ENCODE measurements at regions not wholly inside any gene's neighbourhood (a gene's known extent, or its start where the extent isn't known, plus 50 kb on each side); places are given as distances from the start of the nearest gene placed in this dataset.
A peak's percentile ranks its signal among the peaks of the same experiment; 100 is the strongest.

DNA sequence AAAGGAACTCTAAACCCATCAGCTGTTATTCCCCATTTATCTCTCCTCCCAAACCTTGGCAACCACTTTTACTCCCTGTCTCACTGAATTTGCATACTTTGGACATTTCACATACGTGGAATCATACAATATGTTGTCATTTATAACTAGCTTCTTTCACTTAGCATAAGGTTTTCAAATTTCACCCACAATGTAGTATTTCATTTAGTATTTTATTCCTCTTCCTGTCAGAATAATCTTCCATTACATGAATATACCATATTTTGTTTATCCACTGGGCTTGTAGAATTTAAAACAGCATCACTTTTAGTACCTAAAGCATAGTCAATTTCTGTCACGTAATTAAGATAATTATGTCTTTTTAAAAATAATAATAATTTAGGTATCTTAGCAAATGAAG is 55.5 kb upstream of the POU2F1 start:
- H3K4me1 ChIP-seq (ENCODE audit: insufficient read depth, low read length) = peaks cover 24% of the 10 kb centered on the region
- H3K27me3 ChIP-seq (ENCODE audit: insufficient read depth, low read length) = peaks cover 17% of the 10 kb centered on the region
- no peak overlapping the region for H2AFZ ChIP-seq (ENCODE audit: low read depth, low read length)
- no peaks in the 10 kb centered on the region for H3K36me3 ChIP-seq (ENCODE audit: insufficient read depth, low read length)
- H3K4me3 ChIP-seq (ENCODE audit: low read length) = no peak overlapping the region
- H3K9me3 ChIP-seq (ENCODE audit: low read length) = peaks cover 13% of the 10 kb centered on the region

DNA sequence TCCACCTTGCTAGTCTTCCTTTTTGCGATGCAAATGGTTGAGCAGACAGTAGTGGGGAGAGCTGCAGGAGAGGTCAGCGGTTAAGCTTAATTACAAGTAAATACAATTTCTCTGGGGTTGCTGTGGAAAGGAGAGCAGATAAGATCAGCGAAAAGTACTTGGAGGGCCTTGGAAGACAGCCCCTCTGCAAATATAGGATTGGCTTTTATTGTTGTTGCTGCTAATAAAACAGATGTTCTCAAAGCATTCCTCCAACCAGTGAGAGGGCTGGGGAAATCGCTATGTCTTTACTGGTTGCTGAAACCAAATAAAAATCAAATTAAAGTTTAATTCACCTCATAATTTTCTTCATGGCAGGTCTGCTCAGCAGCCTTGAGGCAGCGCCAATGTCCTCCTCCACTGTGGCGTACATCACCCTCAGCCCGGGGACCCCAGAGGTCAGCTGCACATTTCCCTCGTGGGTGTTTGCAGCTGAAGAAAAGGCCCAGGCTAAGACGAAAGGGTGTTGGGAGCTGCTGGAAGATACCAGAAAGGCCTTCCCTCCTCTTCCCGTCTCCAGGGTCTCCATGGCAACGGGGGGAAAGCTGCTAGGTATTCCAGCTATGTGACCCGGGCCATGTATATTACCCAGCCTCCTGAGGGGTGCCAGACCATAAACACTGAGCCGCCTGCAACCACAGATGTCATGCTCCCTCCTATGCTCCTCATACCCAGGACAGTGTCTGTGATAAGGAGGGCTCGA is 54.6 kb upstream of the POU2F1 start:
- peaks cover 13% of the 10 kb centered on the region for H3K9me3 ChIP-seq (ENCODE audit: low read length)
- H2AFZ ChIP-seq (ENCODE audit: low read depth, low read length) = no peak overlapping the region
- H3K36me3 ChIP-seq (ENCODE audit: insufficient read depth, low read length) = no peaks in the 10 kb centered on the region
- H3K27me3 ChIP-seq (ENCODE audit: insufficient read depth, low read length) = peaks cover 19% of the 10 kb centered on the region
- peak overlapping the region; percentile 32 for H3K4me3 ChIP-seq (ENCODE audit: low read length)
- peaks cover 24% of the 10 kb centered on the region for H3K4me1 ChIP-seq (ENCODE audit: insufficient read depth, low read length)

DNA sequence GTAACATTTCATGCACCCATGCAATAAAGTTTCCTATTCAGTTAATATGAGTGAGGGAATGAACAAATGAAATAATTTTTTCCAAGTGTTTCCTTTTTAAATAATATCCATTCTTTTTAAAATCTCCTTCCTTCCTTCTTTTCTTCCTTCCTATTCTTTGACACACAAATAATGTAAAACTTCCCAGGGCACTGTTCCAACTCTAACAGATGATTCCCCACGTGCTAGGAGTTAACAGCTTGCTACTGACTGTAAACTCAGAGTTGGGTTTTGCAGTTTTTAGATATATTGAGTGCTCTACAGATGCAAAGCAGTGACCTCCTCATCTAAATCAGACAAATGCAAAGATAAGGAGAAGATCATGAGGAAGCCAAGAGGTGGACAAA is 54.0 kb upstream of the POU2F1 start:
- Histone ChIP-seq H3K9me3 (ENCODE audit: low read length) (peaks cover 13% of the 10 kb centered on the region), H2AFZ (ENCODE audit: low read depth, low read length) (no peak overlapping the region), H3K27me3 (ENCODE audit: insufficient read depth, low read length) (peaks cover 19% of the 10 kb centered on the region), H3K36me3 (ENCODE audit: insufficient read depth, low read length) (no peaks in the 10 kb centered on the region), H3K4me3 (ENCODE audit: low read length) (no peak overlapping the region), H3K4me1 (ENCODE audit: insufficient read depth, low read length) (peaks cover 24% of the 10 kb centered on the region)

DNA sequence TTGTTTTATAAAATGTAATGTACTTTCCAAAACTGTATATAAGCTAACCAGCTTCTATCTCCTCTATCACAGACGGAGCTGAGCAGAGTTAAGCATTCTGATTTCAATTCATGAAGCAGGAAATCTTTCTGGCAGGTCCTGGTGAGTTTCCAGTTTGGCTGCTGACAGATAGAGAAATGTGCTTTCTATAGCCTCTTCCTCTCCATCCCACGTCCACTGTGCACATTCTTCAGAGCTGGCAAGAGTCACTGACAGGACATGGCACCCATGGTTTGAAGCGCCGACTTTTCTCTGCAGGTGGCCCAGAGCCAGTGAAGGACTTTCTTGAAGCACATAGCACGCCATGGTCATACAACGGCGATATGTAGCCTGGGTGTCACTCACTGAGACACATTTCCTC is 52.3 kb upstream of the POU2F1 start:
- H2AFZ ChIP-seq (ENCODE audit: low read depth, low read length) = no peak overlapping the region
- H3K4me3 ChIP-seq (ENCODE audit: low read length) = no peak overlapping the region
- H3K4me1 ChIP-seq (ENCODE audit: insufficient read depth, low read length) = peaks cover 18% of the 10 kb centered on the region
- peaks cover 19% of the 10 kb centered on the region for H3K27me3 ChIP-seq (ENCODE audit: insufficient read depth, low read length)
- no peaks in the 10 kb centered on the region for H3K36me3 ChIP-seq (ENCODE audit: insufficient read depth, low read length)
- peaks cover 11% of the 10 kb centered on the region for H3K9me3 ChIP-seq (ENCODE audit: low read length)

DNA sequence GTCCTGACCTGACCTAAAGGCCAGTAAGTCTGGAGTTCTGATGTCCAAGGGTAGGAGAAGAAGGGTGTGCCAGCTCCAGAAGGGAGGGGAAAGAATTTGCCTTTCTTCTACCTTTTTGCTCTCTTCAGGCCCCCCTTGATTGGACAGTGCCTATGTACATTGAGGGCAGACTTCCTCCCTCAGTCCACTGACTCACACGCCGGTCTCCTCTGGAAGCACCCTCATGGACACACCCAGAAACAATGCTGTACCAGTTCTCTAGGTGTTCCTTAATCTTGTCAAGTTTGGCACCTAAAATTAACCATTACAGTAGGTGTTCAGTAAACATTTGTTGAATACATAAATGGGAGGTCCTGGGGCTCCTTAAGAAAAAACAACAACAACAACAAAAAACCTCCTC is 51.0 kb upstream of the POU2F1 start:
- Histone ChIP-seq H3K4me1 (ENCODE audit: insufficient read depth, low read length) (peaks cover 23% of the 10 kb centered on the region), H3K36me3 (ENCODE audit: insufficient read depth, low read length) (no peaks in the 10 kb centered on the region), H2AFZ (ENCODE audit: low read depth, low read length) (no peak overlapping the region), H3K9me3 (ENCODE audit: low read length) (peaks cover 11% of the 10 kb centered on the region), H3K4me3 (ENCODE audit: low read length) (no peak overlapping the region), H3K27me3 (ENCODE audit: insufficient read depth, low read length) (peaks cover 19% of the 10 kb centered on the region)
